Transverse colon (tissue), 4 donors: ENCODE measurements at regions not wholly inside any gene's neighbourhood (a gene's known extent, or its start where the extent isn't known, plus 50 kb on each side); places are given as distances from the start of the nearest gene placed in this dataset.

ENCODE experiments used
- DNase-seq: peaks from one replicate; pipeline ENCODE4 v3.0.0-alpha.2; 2019
- H3K27ac ChIP-seq, 4 donors: fragments of 200-600 bp; sonication (generic); 2 replicates each; pipeline ENCODE4 v1.5.1; 2016 to 2018; ENCODE audit warnings: inconsistent platforms in 4 of 4
- H3K27me3 ChIP-seq: fragments of 200-600 bp; sonication (generic); 2 replicates; pipeline ENCODE4 v1.5.1; 2017; ENCODE audit warnings: inconsistent platforms
- H3K36me3 ChIP-seq, 4 donors: fragments of 200-600 bp; sonication (generic); 2 replicates each; pipeline ENCODE4 v1.5.1; 2017 to 2019; ENCODE audit warnings: inconsistent platforms in 4 of 4
- H3K4me1 ChIP-seq, 4 donors: fragments of 200-600 bp; sonication (generic); 2 replicates each; pipeline ENCODE4 v1.5.1; 2017 to 2020; ENCODE audit warnings: inconsistent platforms in 4 of 4
- H3K4me3 ChIP-seq, 4 donors: fragments of 200-600 bp; sonication (generic); 1 replicate in 1 of 4; 2 replicates in 3 of 4; pipeline versions ENCODE4 v1.5.1 to v1.6.1; 2017 to 2019; ENCODE audit warnings: inconsistent platforms in 4 of 4
- H3K9me3 ChIP-seq, 2 donors: fragments of 200-600 bp; sonication (generic); 2 replicates each; pipeline ENCODE4 v1.5.1; 2017 to 2019; ENCODE audit warnings: inconsistent platforms in 2 of 2
- EP300 ChIP-seq: sonication (generic); formaldehyde crosslinking; IDR thresholded peaks from one replicate; pipeline ENCODE4 v1.6.1; 2017; ENCODE audit warnings: antibody characterized with exemption, low read depth
- POLR2A ChIP-seq: fragments of 450-650 bp; IDR thresholded peaks from one replicate; pipeline ENCODE4 v1.6.1; 2016; ENCODE audit warnings: antibody characterized with exemption, mild to moderate bottlenecking, moderate library complexity
- POLR2AphosphoS5 ChIP-seq, 3 donors: sonication (generic); formaldehyde crosslinking; IDR thresholded peaks; one replicate each; pipeline ENCODE4 v1.6.1; 2016; ENCODE audit warnings: antibody characterized with exemption in 3 of 3
- WGBS, 2 donors: methylation state at CpG; one replicate each; pipeline ENCODE4 v1.1.5; 2018; ENCODE audit warnings: low coverage in 1 of 2; 5-methylcytosine and 5-hydroxymethylcytosine counted together
- in situ Hi-C, 4 donors: fragments of 200-750 bp; cut with MboI; loops; one replicate each; pipeline versions ENCODE4 v1.15.0 to v1.15.1; 2017; ENCODE audit warnings: low sequenced_read_pairs in 3 of 4, low pct_ligation_motif_present in 1 of 4, low pct_unique_long_range_greater_than_20kb in 1 of 4
- intact Hi-C: fragments of 100-400 bp; cut with DNase I; formaldehyde crosslinking; loops from one replicate; pipeline ENCODE4 v1.15.1; 2023; ENCODE audit warnings: low total_unique reads
- TF ChIP-seq, protein P1 (sequence below), 5 experiments: fragments of 200-600 bp in 3 of 5; fragments of 450-650 bp in 2 of 5; sonication (generic) in 3 of 5; IDR thresholded peaks; 1 replicate in 2 of 5; 2 replicates in 3 of 5; pipeline ENCODE4 v1.5.1; 2016 to 2017; ENCODE audit warnings: antibody characterized with exemption in 5 of 5, inconsistent platforms in 3 of 5, mild to moderate bottlenecking in 2 of 5, moderate library complexity in 1 of 5

DNA sequence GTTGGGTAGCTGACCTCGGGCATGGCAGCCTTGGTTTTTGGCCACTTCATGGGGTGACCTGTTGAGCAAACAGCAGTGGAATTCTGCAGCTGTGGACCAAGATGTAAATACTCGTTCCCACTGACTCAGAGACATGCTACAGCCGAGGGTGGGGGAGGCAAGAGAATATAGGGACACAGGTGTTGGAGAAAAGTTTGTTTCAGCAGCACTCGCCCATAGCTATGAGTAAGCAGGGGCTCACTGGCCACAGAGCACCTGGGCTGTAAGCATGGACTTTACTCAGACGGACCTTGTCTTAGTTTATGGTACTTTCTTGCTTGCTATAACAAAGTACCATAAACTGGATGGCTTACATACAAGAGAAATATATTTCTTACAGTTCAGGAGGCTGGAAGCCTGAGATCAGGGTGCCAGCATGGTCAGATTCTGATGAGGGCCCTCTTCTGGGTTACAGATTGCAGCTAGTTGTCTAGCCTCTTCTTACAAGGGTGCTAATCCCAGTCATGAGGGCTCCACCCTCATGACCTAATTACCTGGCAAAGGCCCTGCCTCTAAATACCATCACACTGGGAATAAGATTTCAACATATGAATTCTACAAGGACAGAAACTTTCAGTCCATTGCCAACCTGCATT is 437.2 kb upstream of the DAB1 start:
- peak; percentile 28 for DNase-seq
- Histone ChIP-seq H3K4me1 (no peaks in the 10 kb centered on the region), H3K4me3 (no peak overlapping the region), H3K27ac (no peak overlapping the region), H3K36me3 (no peaks in the 10 kb centered on the region), H3K9me3 (no peaks in the 10 kb centered on the region), H3K27me3 (no peaks in the 10 kb centered on the region)
- 44 to 56% methylated on average over 4 to 5 of the region's 5 CpGs for WGBS, 2 donors
- intact Hi-C loops: no loop called here
- no peak for TF ChIP-seq POLR2A
- TF ChIP-seq POLR2AphosphoS5 (IDR thresholded peaks at IDR 0.05): no peak
- no peak for TF ChIP-seq EP300
- TF ChIP-seq, protein P1, sequence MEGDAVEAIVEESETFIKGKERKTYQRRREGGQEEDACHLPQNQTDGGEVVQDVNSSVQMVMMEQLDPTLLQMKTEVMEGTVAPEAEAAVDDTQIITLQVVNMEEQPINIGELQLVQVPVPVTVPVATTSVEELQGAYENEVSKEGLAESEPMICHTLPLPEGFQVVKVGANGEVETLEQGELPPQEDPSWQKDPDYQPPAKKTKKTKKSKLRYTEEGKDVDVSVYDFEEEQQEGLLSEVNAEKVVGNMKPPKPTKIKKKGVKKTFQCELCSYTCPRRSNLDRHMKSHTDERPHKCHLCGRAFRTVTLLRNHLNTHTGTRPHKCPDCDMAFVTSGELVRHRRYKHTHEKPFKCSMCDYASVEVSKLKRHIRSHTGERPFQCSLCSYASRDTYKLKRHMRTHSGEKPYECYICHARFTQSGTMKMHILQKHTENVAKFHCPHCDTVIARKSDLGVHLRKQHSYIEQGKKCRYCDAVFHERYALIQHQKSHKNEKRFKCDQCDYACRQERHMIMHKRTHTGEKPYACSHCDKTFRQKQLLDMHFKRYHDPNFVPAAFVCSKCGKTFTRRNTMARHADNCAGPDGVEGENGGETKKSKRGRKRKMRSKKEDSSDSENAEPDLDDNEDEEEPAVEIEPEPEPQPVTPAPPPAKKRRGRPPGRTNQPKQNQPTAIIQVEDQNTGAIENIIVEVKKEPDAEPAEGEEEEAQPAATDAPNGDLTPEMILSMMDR (IDR thresholded peaks at IDR 0.05): no peak
- in situ Hi-C loops: no loop called here

GRCh38 chr1:57860325-57860724 is 436.5 kb upstream of the DAB1 start:
- Histone ChIP-seq H3K27ac (no peak overlapping the region), H3K36me3 (no peaks in the 10 kb centered on the region), H3K4me1 (no peaks in the 10 kb centered on the region), H3K9me3 (no peaks in the 10 kb centered on the region), H3K27me3 (no peaks in the 10 kb centered on the region), H3K4me3 (no peak overlapping the region)
- WGBS, 2 donors: 80 to 85% methylated on average over 1 to 3 of the region's 3 CpGs
- no peak for DNase-seq
- TF ChIP-seq, protein P1 (IDR thresholded peaks at IDR 0.05): no peak
- TF ChIP-seq POLR2A: no peak
- TF ChIP-seq EP300: no peak
- no peak for TF ChIP-seq POLR2AphosphoS5 (IDR thresholded peaks at IDR 0.05)
- in situ Hi-C loops: no loop called here
- intact Hi-C loops: no loop called here

DNA sequence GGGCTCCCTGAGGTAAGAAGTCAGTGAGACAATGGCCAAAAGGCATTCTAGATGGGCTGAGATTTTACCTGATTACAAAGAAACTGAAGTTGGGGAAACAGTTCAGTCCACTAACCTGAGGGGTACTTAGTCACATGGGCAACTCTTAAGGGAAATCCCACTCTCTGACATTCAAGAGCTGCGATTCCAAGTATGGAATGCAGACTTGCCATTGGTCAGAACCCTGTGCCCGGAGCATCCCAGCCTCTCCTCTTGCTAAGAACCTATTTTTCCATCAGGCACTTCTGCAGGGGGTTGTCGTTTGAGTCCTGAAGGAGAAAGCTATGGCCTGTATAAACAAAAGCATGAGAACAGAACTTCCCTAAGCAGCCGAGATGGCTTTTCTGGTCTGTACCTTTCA is 434.9 kb upstream of the DAB1 start:
- Histone ChIP-seq H3K4me1 (no peaks in the 10 kb centered on the region), H3K27ac (no peak overlapping the region), H3K27me3 (no peaks in the 10 kb centered on the region), H3K36me3 (no peaks in the 10 kb centered on the region), H3K9me3 (no peaks in the 10 kb centered on the region), H3K4me3 (no peak overlapping the region)
- DNase-seq: no peak
- TF ChIP-seq POLR2AphosphoS5 (IDR thresholded peaks at IDR 0.05): no peak
- TF ChIP-seq, protein P1 (IDR thresholded peaks at IDR 0.05): no peak
- TF ChIP-seq POLR2A: no peak
- TF ChIP-seq EP300: no peak
- intact Hi-C loops (no loop called here), in situ Hi-C loops (no loop called here)
- WGBS, 2 donors: 37 to 80% methylated on average over 1 to 4 of the region's 4 CpGs

DNA sequence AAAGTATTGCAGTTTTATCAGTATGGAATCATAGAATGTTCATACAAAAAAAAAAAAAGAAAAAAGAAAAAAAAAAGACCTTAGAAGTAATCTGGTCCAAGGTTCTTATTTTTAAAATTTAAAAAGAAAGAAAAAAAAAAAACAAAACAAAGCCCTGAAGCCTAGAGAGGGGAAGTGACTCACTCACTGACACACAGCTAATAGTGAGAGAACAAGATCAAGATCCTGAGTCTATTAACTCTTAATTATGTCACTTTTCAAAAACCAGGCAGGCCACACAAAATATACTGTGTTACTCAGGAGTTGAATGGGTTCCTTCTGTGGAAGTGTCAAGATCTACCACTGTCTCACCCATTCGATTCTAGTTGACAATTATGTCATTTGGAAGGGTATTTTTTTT is 433.9 kb upstream of the DAB1 start:
- no peak overlapping the region for H3K4me3 ChIP-seq
- H3K36me3 ChIP-seq: no peaks in the 10 kb centered on the region
- intact Hi-C loops: no loop called here
- H3K27ac ChIP-seq: no peak overlapping the region
- no peaks in the 10 kb centered on the region for H3K9me3 ChIP-seq
- in situ Hi-C loops: no loop called here
- H3K27me3 ChIP-seq: no peaks in the 10 kb centered on the region
- no peak for DNase-seq
- no peak for TF ChIP-seq POLR2A
- TF ChIP-seq, protein P1 (IDR thresholded peaks at IDR 0.05): no peak
- no peaks in the 10 kb centered on the region for H3K4me1 ChIP-seq
- WGBS, 2 donors: 63 to 71% methylated on average over 1 of the region's 1 CpG
